Keratinocyte (primary cell): ENCODE measurements at regions not wholly inside any gene's neighbourhood (a gene's known extent, or its start where the extent isn't known, plus 50 kb on each side); places are given as distances from the start of the nearest gene placed in this dataset.

ENCODE experiments used
- DNase-seq: peaks from one replicate; pipeline ENCODE4 v3.0.0-alpha.2; 2011; ENCODE audit warnings: low read depth, missing footprints, low spot score
- FAIRE-seq: peaks from 2 replicates; lab custom pipeline; 2011; peaks lifted over from hg19 to GRCh38; lab: Jason Lieb, UNC
- H2AFZ ChIP-seq: 2 replicates; pipeline ENCODE4 v1.6.0; 2012; ENCODE audit warnings: low read length, control low read depth, inconsistent platforms; ENCODE audit not compliant: control insufficient read depth
- H3K27ac ChIP-seq: 2 replicates; pipeline ENCODE4 v1.5.1; 2011; ENCODE audit warnings: low read length; ENCODE audit not compliant: control insufficient read depth, insufficient read depth
- H3K27me3 ChIP-seq: 3 replicates; pipeline ENCODE4 v1.6.0; 2011; ENCODE audit warnings: low read length; ENCODE audit not compliant: control insufficient read depth, insufficient read depth; ENCODE audit errors: extremely low read depth
- H3K36me3 ChIP-seq, 2 experiments: 2 replicates in 1 of 2; 3 replicates in 1 of 2; pipeline ENCODE4 v1.5.1; 2011; ENCODE audit warnings: low read length in 2 of 2, mild to moderate bottlenecking in 1 of 2; ENCODE audit not compliant: control insufficient read depth in 2 of 2, insufficient read depth in 2 of 2; ENCODE audit errors: extremely low read depth in 1 of 2
- H3K4me1 ChIP-seq: 3 replicates; pipeline ENCODE4 v1.5.1; 2011; ENCODE audit warnings: low read length; ENCODE audit not compliant: control insufficient read depth, insufficient read depth; ENCODE audit errors: extremely low read depth
- H3K4me2 ChIP-seq: 3 replicates; pipeline ENCODE4 v1.6.0; 2011; ENCODE audit warnings: low read depth, low read length; ENCODE audit not compliant: control insufficient read depth, insufficient read depth; ENCODE audit errors: extremely low read depth
- H3K4me3 ChIP-seq, 3 experiments: fragments of 200-600 bp in 1 of 3; sonication (generic) in 1 of 3; 2 replicates in 2 of 3; 3 replicates in 1 of 3; pipeline ENCODE4 v1.5.1; 2011 to 2016; ENCODE audit warnings: low read length in 3 of 3, mild to moderate bottlenecking in 3 of 3, control low read depth in 2 of 3, inconsistent platforms in 1 of 3, low read depth in 1 of 3, mixed read lengths in 1 of 3, mixed run types in 1 of 3, moderate library complexity in 1 of 3; ENCODE audit not compliant: control insufficient read depth in 2 of 3, insufficient read depth in 2 of 3; ENCODE audit errors: extremely low read depth in 1 of 3
- H3K79me2 ChIP-seq: 2 replicates; pipeline ENCODE4 v1.6.0; 2012; ENCODE audit warnings: low read length; ENCODE audit not compliant: control insufficient read depth, insufficient read depth
- H3K9ac ChIP-seq: 3 replicates; pipeline ENCODE4 v1.6.0; 2011; ENCODE audit warnings: low read length; ENCODE audit not compliant: control insufficient read depth, insufficient read depth; ENCODE audit errors: extremely low read depth
- H3K9me1 ChIP-seq: 3 replicates; pipeline ENCODE4 v1.6.0; 2011; ENCODE audit warnings: low read length; ENCODE audit not compliant: control insufficient read depth, insufficient read depth; ENCODE audit errors: extremely low read depth
- H3K9me3 ChIP-seq: 2 replicates; pipeline ENCODE4 v1.5.1; 2012; ENCODE audit warnings: low read depth, low read length; ENCODE audit not compliant: control insufficient read depth
- H4K20me1 ChIP-seq: 3 replicates; pipeline ENCODE4 v1.6.0; 2011; ENCODE audit warnings: low read length; ENCODE audit not compliant: control insufficient read depth, insufficient read depth; ENCODE audit errors: extremely low read depth
- EZH2 ChIP-seq: IDR thresholded peaks from one replicate; pipeline ENCODE4 v1.6.1; 2012; ENCODE audit warnings: inconsistent platforms, mild to moderate bottlenecking, low read length, moderate library complexity
- dilution Hi-C: fragments of 300-500 bp; cut with MboI; formaldehyde crosslinking; loops from one replicate; pipeline ENCODE4 v1.7.0; 2020; ENCODE audit warnings: low sequenced_read_pairs; ENCODE audit not compliant: extremely low pct_ligation_motif_present
- TF ChIP-seq, protein P1 (sequence below), 3 experiments: IDR thresholded peaks in 1 of 3; conservative IDR thresholded peaks in 1 of 3; optimal IDR thresholded peaks in 1 of 3; 2 replicates in 2 of 3; 3 replicates in 1 of 3; pipeline versions ENCODE3 to v1.5.1; 2011; ENCODE audit warnings: low read length in 3 of 3, mild to moderate bottlenecking in 3 of 3, moderate library complexity in 2 of 3, control low read depth in 1 of 3, inconsistent platforms in 1 of 3; ENCODE audit not compliant: insufficient read depth in 2 of 3; ENCODE audit errors: extremely low read depth in 1 of 3

DNA sequence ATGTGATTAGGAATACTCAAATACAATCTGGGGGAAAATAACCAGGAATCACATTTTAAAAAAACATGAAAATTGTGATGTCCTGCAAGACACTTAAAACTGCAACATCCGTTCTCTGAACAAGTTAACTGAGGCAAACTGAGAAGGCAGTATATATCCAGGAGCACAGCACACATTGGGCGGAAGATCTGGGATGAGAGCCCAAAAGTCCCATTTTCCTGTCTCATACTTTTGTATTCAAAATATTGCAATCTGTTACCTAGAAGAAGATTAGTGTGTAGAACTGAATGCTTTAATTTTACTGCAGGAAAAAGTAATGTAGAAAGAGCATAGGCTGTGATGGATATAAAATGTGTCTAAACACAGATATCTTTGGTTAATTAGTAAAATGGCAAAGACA, 276.8 kb upstream of the FANCL start:
- FAIRE-seq (no peak), DNase-seq (no peak)
- Histone ChIP-seq H3K9me3 (no peaks in the 10 kb centered on the region), H3K27ac (no peak overlapping the region), H3K79me2 (no peaks in the 10 kb centered on the region), H3K4me3 (no peak overlapping the region), H3K4me2 (no peak overlapping the region), H4K20me1 (no peaks in the 10 kb centered on the region), H3K27me3 (peaks cover 3% of the 10 kb centered on the region), H2AFZ (no peak overlapping the region), H3K4me1 (peaks cover 7% of the 10 kb centered on the region), H3K9ac (no peak overlapping the region), H3K9me1 (no peaks in the 10 kb centered on the region), H3K36me3 (no peaks in the 10 kb centered on the region)
- dilution Hi-C loops, result no loop called here
- TF ChIP-seq, protein P1, sequence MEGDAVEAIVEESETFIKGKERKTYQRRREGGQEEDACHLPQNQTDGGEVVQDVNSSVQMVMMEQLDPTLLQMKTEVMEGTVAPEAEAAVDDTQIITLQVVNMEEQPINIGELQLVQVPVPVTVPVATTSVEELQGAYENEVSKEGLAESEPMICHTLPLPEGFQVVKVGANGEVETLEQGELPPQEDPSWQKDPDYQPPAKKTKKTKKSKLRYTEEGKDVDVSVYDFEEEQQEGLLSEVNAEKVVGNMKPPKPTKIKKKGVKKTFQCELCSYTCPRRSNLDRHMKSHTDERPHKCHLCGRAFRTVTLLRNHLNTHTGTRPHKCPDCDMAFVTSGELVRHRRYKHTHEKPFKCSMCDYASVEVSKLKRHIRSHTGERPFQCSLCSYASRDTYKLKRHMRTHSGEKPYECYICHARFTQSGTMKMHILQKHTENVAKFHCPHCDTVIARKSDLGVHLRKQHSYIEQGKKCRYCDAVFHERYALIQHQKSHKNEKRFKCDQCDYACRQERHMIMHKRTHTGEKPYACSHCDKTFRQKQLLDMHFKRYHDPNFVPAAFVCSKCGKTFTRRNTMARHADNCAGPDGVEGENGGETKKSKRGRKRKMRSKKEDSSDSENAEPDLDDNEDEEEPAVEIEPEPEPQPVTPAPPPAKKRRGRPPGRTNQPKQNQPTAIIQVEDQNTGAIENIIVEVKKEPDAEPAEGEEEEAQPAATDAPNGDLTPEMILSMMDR (optimal IDR thresholded peaks at IDR 0.05 in 1 of 3, IDR thresholded peaks at IDR 0.05 in 1 of 3, conservative IDR thresholded peaks at IDR 0.05 in 1 of 3; ENCODE audit: extremely low read depth in 1 of 3, insufficient read depth in 2 of 3, low read length in 3 of 3), result no peak
- TF ChIP-seq EZH2, result no peak

DNA sequence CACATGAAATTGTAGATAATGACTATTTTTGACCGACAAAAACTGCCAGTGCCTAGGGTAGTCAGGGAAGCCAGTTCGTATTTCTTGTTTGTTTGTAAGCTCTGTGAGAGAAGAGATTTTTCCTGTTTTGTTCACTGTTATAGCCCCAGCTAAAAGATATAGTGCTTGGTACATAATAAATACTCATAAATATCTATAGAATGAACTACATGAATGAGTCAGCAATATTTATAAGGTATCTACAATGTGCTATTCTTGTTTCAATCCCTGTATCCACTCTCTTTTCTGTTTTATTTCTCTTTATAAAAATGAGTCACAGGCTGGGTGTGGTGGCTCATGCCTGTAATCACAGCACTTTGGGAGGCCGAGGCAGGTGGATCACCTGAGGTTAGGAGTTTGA, 275.6 kb upstream of the FANCL start:
- TF ChIP-seq EZH2, result no peak
- TF ChIP-seq, protein P1 (optimal IDR thresholded peaks at IDR 0.05 in 1 of 3, IDR thresholded peaks at IDR 0.05 in 1 of 3, conservative IDR thresholded peaks at IDR 0.05 in 1 of 3; ENCODE audit: extremely low read depth in 1 of 3, insufficient read depth in 2 of 3, low read length in 3 of 3), result no peak
- Histone ChIP-seq H3K4me2 (no peak overlapping the region), H3K9me1 (no peaks in the 10 kb centered on the region), H3K27ac (no peak overlapping the region), H3K36me3 (no peaks in the 10 kb centered on the region), H3K4me1 (peaks cover 7% of the 10 kb centered on the region), H3K27me3 (peaks cover 3% of the 10 kb centered on the region), H2AFZ (no peak overlapping the region), H4K20me1 (no peaks in the 10 kb centered on the region), H3K9me3 (no peaks in the 10 kb centered on the region), H3K79me2 (no peaks in the 10 kb centered on the region), H3K4me3 (no peak overlapping the region), H3K9ac (no peak overlapping the region)
- DNase-seq, result no peak
- dilution Hi-C loops, result no loop called here
- FAIRE-seq, result no peak
